Lower leg skin (tissue), 4 donors: ENCODE measurements at regions not wholly inside any gene's neighbourhood (a gene's known extent, or its start where the extent isn't known, plus 50 kb on each side); places are given as distances from the start of the nearest gene placed in this dataset.

Experiments
- DNase-seq, 2 donors: peaks; one replicate each; pipeline ENCODE4 v3.0.0-alpha.2; 2019; ENCODE audit warnings: low spot score in 2 of 2
- H3K4me3 ChIP-seq: fragments of 200-600 bp; sonication (generic); 2 replicates; pipeline ENCODE4 v1.5.1; 2017; ENCODE audit warnings: mild to moderate bottlenecking, low read depth; ENCODE audit not compliant: poor library complexity, severe bottlenecking
- CTCF ChIP-seq, 3 donors: fragments of 450-650 bp; IDR thresholded peaks; one replicate each; pipeline ENCODE4 v1.5.1; 2016; ENCODE audit warnings: antibody characterized with exemption in 3 of 3, mild to moderate bottlenecking in 3 of 3, moderate library complexity in 2 of 3
- POLR2A ChIP-seq, 2 donors: fragments of 450-650 bp; IDR thresholded peaks; one replicate each; pipeline ENCODE4 v1.6.1; 2016 to 2017; ENCODE audit warnings: antibody characterized with exemption in 2 of 2, mild to moderate bottlenecking in 1 of 2, moderate library complexity in 1 of 2
- WGBS, 2 donors: methylation state at CpG; one replicate each; pipeline ENCODE4 v1.1.5; 2018; 5-methylcytosine and 5-hydroxymethylcytosine counted together
- intact Hi-C: fragments of 100-400 bp; cut with DNase I; formaldehyde crosslinking; loops from one replicate; pipeline ENCODE4 v1.15.0; 2023; ENCODE audit warnings: low total_unique reads

GRCh38 chr13:89843621-89844020 is 1503.9 kb upstream of the MIR17HG start:
- intact Hi-C loops = no loop called here
- 86 to 91% methylated on average over 1 of the region's 1 CpG for WGBS, 2 donors
- H3K4me3 ChIP-seq = no peak overlapping the region
- DNase-seq = no peak
- TF ChIP-seq POLR2A (IDR thresholded peaks at IDR 0.05) (no peak), CTCF (IDR thresholded peaks at IDR 0.05) (no peak)

- DNase-seq = no peak
- H3K4me3 ChIP-seq = no peak overlapping the region
- 55 to 56% methylated on average over 3 of the region's 3 CpGs for WGBS, 2 donors
- TF ChIP-seq POLR2A (IDR thresholded peaks at IDR 0.05) (no peak), CTCF (IDR thresholded peaks at IDR 0.05) (no peak)
- intact Hi-C loops = no loop called here
These were observed 1501.6 kb upstream of the MIR17HG start for GRCh38 chr13:89845874-89846273.

- WGBS, 2 donors = 63 to 71% methylated on average over 4 of the region's 4 CpGs
- no peak for TF ChIP-seq POLR2A (IDR thresholded peaks at IDR 0.05)
- TF ChIP-seq CTCF (IDR thresholded peaks at IDR 0.05) = no peak
- intact Hi-C loops = no loop called here
- no peak for DNase-seq
- no peak overlapping the region for H3K4me3 ChIP-seq
These were observed 1500.4 kb upstream of the MIR17HG start for GRCh38 chr13:89846926-89847585.

- TF ChIP-seq POLR2A (IDR thresholded peaks at IDR 0.05) = no peak
- TF ChIP-seq CTCF (IDR thresholded peaks at IDR 0.05) = no peak
- no peak for DNase-seq
- no peak overlapping the region for H3K4me3 ChIP-seq
- intact Hi-C loops = no loop called here
These were observed 1494.9 kb upstream of the MIR17HG start for GRCh38 chr13:89852570-89852969.

- no peak for DNase-seq
- WGBS, 2 donors = 80 to 84% methylated on average over 4 of the region's 4 CpGs
- TF ChIP-seq POLR2A (IDR thresholded peaks at IDR 0.05) = no peak
- TF ChIP-seq CTCF (IDR thresholded peaks at IDR 0.05) = no peak
- no peak overlapping the region for H3K4me3 ChIP-seq
- intact Hi-C loops = no loop called here
These were observed 1491.0 kb upstream of the MIR17HG start for GRCh38 chr13:89856512-89856911.

GRCh38 chr13:89857502-89857901 is 1490.0 kb upstream of the MIR17HG start:
- WGBS, 2 donors = 89 to 91% methylated on average over 3 of the region's 3 CpGs
- no peak for TF ChIP-seq CTCF (IDR thresholded peaks at IDR 0.05)
- no peak for TF ChIP-seq POLR2A (IDR thresholded peaks at IDR 0.05)
- intact Hi-C loops = no loop called here
- no peak for DNase-seq
- no peak overlapping the region for H3K4me3 ChIP-seq
